H1 (cell line): ENCODE measurements at regions not wholly inside any gene's neighbourhood (a gene's known extent, or its start where the extent isn't known, plus 50 kb on each side); places are given as distances from the start of the nearest gene placed in this dataset.

Source experiments
- CTCF ChIA-PET: fragments of 300-600 bp; sonication (Branson Sonifier 250); formaldehyde crosslinking; loops from one replicate; lab custom pipeline; 2021; ENCODE audit not compliant: partially characterized antibody; lab: Charles Lee
- POLR2A ChIA-PET: fragments of 300-600 bp; sonication (Branson Sonifier 250); formaldehyde crosslinking; loops from one replicate; lab custom pipeline; 2021; ENCODE audit warnings: inconsistent platforms; ENCODE audit not compliant: partially characterized antibody; lab: Charles Lee
- DNase-seq, 2 experiments: peaks; one replicate each; pipeline versions ENCODE4 v3.0.0 to v3.0.0-alpha.2; 2010 to 2022; ENCODE audit warnings: low spot score in 2 of 2, low read depth in 1 of 2, mixed read lengths in 1 of 2
- FAIRE-seq: peaks from 2 replicates; lab custom pipeline; 2011; peaks lifted over from hg19 to GRCh38; lab: Jason Lieb, UNC
- H2AFZ ChIP-seq: 2 replicates; pipeline ENCODE4 v1.8.1; 2012; ENCODE audit warnings: low read length, inconsistent platforms
- H2AK5ac ChIP-seq: 2 replicates; pipeline ENCODE4 v1.6.1; 2013; ENCODE audit warnings: low read depth, low read length
- H2BK120ac ChIP-seq: replicated peaks from 2 replicates; pipeline ENCODE3; 2013; ENCODE audit warnings: low read depth, low read length, inconsistent platforms
- H2BK12ac ChIP-seq: 2 replicates; pipeline ENCODE4 v1.6.1; 2013; ENCODE audit warnings: low read depth, low read length
- H2BK15ac ChIP-seq: 2 replicates; pipeline ENCODE4 v1.6.1; 2013; ENCODE audit warnings: low read length
- H2BK20ac ChIP-seq: 2 replicates; pipeline ENCODE4 v1.6.1; 2013; ENCODE audit warnings: low read length
- H2BK5ac ChIP-seq: 2 replicates; pipeline ENCODE4 v1.6.1; 2013; ENCODE audit warnings: low read depth, low read length
- H3K14ac ChIP-seq: 2 replicates; pipeline ENCODE4 v1.6.1; 2013; ENCODE audit warnings: inconsistent platforms; ENCODE audit not compliant: insufficient read length
- H3K18ac ChIP-seq: 2 replicates; pipeline ENCODE4 v1.6.1; 2013; ENCODE audit warnings: low read length; ENCODE audit errors: extremely low read depth
- H3K23ac ChIP-seq: 2 replicates; pipeline ENCODE4 v1.6.1; 2013; ENCODE audit warnings: inconsistent platforms; ENCODE audit not compliant: insufficient read length
- H3K23me2 ChIP-seq: 2 replicates; pipeline ENCODE4 v1.6.1; 2013; ENCODE audit warnings: low read depth, low read length
- H3K27ac ChIP-seq: 2 replicates; pipeline ENCODE4 v1.6.1; 2011; ENCODE audit warnings: low read depth, low read length, inconsistent platforms
- H3K27me3 ChIP-seq, 4 experiments: replicated peaks in 1 of 4; 1 replicate in 1 of 4; 2 replicates in 3 of 4; pipeline versions ENCODE4 v1.6.1 to v1.8.1; 2011 to 2013; ENCODE audit warnings: low read length in 3 of 4, mild to moderate bottlenecking in 3 of 4, inconsistent platforms in 2 of 4, mixed read lengths in 2 of 4, moderate library complexity in 1 of 4; ENCODE audit not compliant: control insufficient read depth in 3 of 4, insufficient read depth in 3 of 4; ENCODE audit errors: extremely low read depth in 1 of 4
- H3K36me3 ChIP-seq, 4 experiments: 2 replicates each; pipeline versions ENCODE4 v1.6.1 to v1.8.1; 2011 to 2013; ENCODE audit warnings: mild to moderate bottlenecking in 4 of 4, low read length in 3 of 4, moderate library complexity in 2 of 4, control low read depth in 1 of 4, inconsistent platforms in 1 of 4; ENCODE audit not compliant: insufficient read depth in 4 of 4, control insufficient read depth in 2 of 4
- H3K4ac ChIP-seq: replicated peaks from 2 replicates; pipeline ENCODE3; 2013; ENCODE audit warnings: low read length, low read depth, mixed read lengths, inconsistent platforms; ENCODE audit not compliant: insufficient read length
- H3K4me1 ChIP-seq, 4 experiments: replicated peaks in 1 of 4; 1 replicate in 1 of 4; 2 replicates in 3 of 4; pipeline versions ENCODE4 v1.6.1 to v1.8.1; 2011 to 2013; ENCODE audit warnings: low read length in 3 of 4, inconsistent platforms in 2 of 4, mixed read lengths in 1 of 4; ENCODE audit not compliant: insufficient read depth in 4 of 4, control insufficient read depth in 3 of 4
- H3K4me2 ChIP-seq, 2 experiments: 2 replicates each; pipeline versions ENCODE4 v1.6.1 to v1.8.1; 2011 to 2013; ENCODE audit warnings: low read depth in 2 of 2, low read length in 2 of 2, control low read depth in 1 of 2, inconsistent platforms in 1 of 2, mild to moderate bottlenecking in 1 of 2; ENCODE audit not compliant: insufficient read depth in 1 of 2
- H3K4me3 ChIP-seq, 4 experiments: fragments of 200-600, 300-600 bp in 1 of 4; sonication (generic), shearing (Covaris generic), sonication (Bioruptor Twin) in 1 of 4; 2 replicates each; pipeline versions ENCODE4 v1.5.1 to v1.8.1; 2011 to 2016; ENCODE audit warnings: low read length in 4 of 4, low read depth in 3 of 4, control low read depth in 2 of 4, inconsistent platforms in 2 of 4, mild to moderate bottlenecking in 2 of 4, mixed read lengths in 1 of 4, moderate library complexity in 1 of 4; ENCODE audit not compliant: insufficient read depth in 2 of 4; ENCODE audit errors: extremely low read depth in 1 of 4
- H3K56ac ChIP-seq: replicated peaks from 2 replicates; pipeline ENCODE3; 2013; ENCODE audit warnings: low read depth, mild to moderate bottlenecking, mixed read lengths, low read length, inconsistent platforms; ENCODE audit not compliant: insufficient read length
- H3K79me1 ChIP-seq: 2 replicates; pipeline ENCODE4 v1.6.1; 2013; ENCODE audit warnings: low read depth, low read length, control low read depth
- H3K79me2 ChIP-seq, 2 experiments: 2 replicates each; pipeline versions ENCODE4 v1.6.1 to v1.8.1; 2012 to 2013; ENCODE audit warnings: low read length in 2 of 2, mild to moderate bottlenecking in 2 of 2, inconsistent platforms in 1 of 2; ENCODE audit not compliant: insufficient read depth in 2 of 2, control insufficient read depth in 1 of 2
- H3K9ac ChIP-seq, 4 experiments: replicated peaks in 1 of 4; 1 replicate in 1 of 4; 2 replicates in 3 of 4; pipeline versions ENCODE4 v1.6.1 to v1.8.1; 2011 to 2013; ENCODE audit warnings: low read depth in 3 of 4, low read length in 3 of 4, control low read depth in 2 of 4, mild to moderate bottlenecking in 2 of 4, moderate library complexity in 2 of 4, inconsistent platforms in 1 of 4; ENCODE audit errors: extremely low read depth in 1 of 4
- H3K9me3 ChIP-seq, 2 experiments: 2 replicates each; pipeline versions ENCODE4 v1.6.1 to v1.8.1; 2012 to 2013; ENCODE audit warnings: mild to moderate bottlenecking in 2 of 2, moderate library complexity in 2 of 2, control low read depth in 1 of 2, inconsistent platforms in 1 of 2, low read depth in 1 of 2, low read length in 1 of 2, mixed read lengths in 1 of 2; ENCODE audit not compliant: insufficient read depth in 2 of 2
- H4K20me1 ChIP-seq, 2 experiments: replicated peaks in 1 of 2; 2 replicates each; pipeline versions ENCODE3 to v1.8.1; 2011 to 2013; ENCODE audit warnings: inconsistent platforms in 2 of 2, low read length in 2 of 2, mild to moderate bottlenecking in 1 of 2; ENCODE audit not compliant: insufficient read depth in 2 of 2, control insufficient read depth in 1 of 2
- H4K5ac ChIP-seq: 2 replicates; pipeline ENCODE4 v1.6.1; 2013; ENCODE audit warnings: low read length, low read depth, mixed read lengths, inconsistent platforms; ENCODE audit not compliant: insufficient read length
- H4K8ac ChIP-seq: 2 replicates; pipeline ENCODE4 v1.8.0; 2013; ENCODE audit warnings: mild to moderate bottlenecking, moderate library complexity, low read length, inconsistent platforms; ENCODE audit not compliant: insufficient read depth; ENCODE audit errors: extremely low read depth
- H4K91ac ChIP-seq: replicated peaks from 2 replicates; pipeline ENCODE3; 2013; ENCODE audit warnings: low read length, mixed read lengths, inconsistent platforms; ENCODE audit not compliant: insufficient read length
- CBX5 ChIP-seq: fragments of 300-800, 300-1000 bp; sonication (generic); IDR thresholded peaks from 2 replicates; pipeline ENCODE4 v1.7.1; 2016; ENCODE audit warnings: antibody characterized with exemption, low read length, low read depth
- CHD1 ChIP-seq: IDR thresholded peaks from 2 replicates; pipeline ENCODE4 v1.6.1; 2012; ENCODE audit warnings: low read depth, low read length, improper control_type of control experiment
- FOSL1 ChIP-seq: IDR thresholded peaks from 2 replicates; pipeline ENCODE4 v1.6.1; 2011; ENCODE audit warnings: mild to moderate bottlenecking, low read depth, low read length, moderate library complexity; ENCODE audit not compliant: insufficient read depth
- POLR2A ChIP-seq, 2 experiments: IDR thresholded peaks; 1 replicate in 1 of 2; 2 replicates in 1 of 2; pipeline ENCODE4 v1.6.1; 2011; ENCODE audit warnings: low read depth in 2 of 2, low read length in 2 of 2, mild to moderate bottlenecking in 2 of 2; ENCODE audit errors: control extremely low read depth in 1 of 2
- RBBP5 ChIP-seq: IDR thresholded peaks from 2 replicates; pipeline ENCODE4 v1.7.1; 2012; ENCODE audit warnings: low read depth, mild to moderate bottlenecking, inconsistent platforms, low read length, moderate library complexity, borderline replicate concordance
- RFX5 ChIP-seq: IDR thresholded peaks from 2 replicates; pipeline ENCODE4 v1.6.1; 2011; ENCODE audit warnings: low read depth, low read length, improper control_type of control experiment, borderline replicate concordance
- TEAD4 ChIP-seq: IDR thresholded peaks from 2 replicates; pipeline ENCODE4 v1.6.1; 2012; ENCODE audit warnings: low read depth, low read length, inconsistent platforms, mixed read lengths
- WGBS, 2 experiments: shearing (Covaris generic) in 1 of 2; methylation state at CpG; one replicate each; pipeline versions ENCODE4 v1.1.6 to v1.1.7; 2013 to 2015; ENCODE audit warnings: low lambda C conversion rate in 2 of 2, mixed read lengths in 2 of 2, inconsistent platforms in 1 of 2, low coverage in 1 of 2, missing lambda C conversion rate in 1 of 2; ENCODE audit not compliant: insufficient replicate concordance in 2 of 2, insufficient coverage in 1 of 2, insufficient read length in 1 of 2; ENCODE audit errors: extremely low coverage in 1 of 2, missing lambda C conversion rate in 1 of 2; 5-methylcytosine and 5-hydroxymethylcytosine counted together

GRCh38 chr11:64475145-64475544 is 80.6 kb upstream of the SLC22A11 start:
- Histone ChIP-seq H4K8ac (no peak overlapping the region), H2BK12ac (no peak overlapping the region), H3K18ac (no peak overlapping the region), H3K56ac (no peak overlapping the region), H4K20me1 (no peaks in the 10 kb centered on the region), H3K79me2 (no peaks in the 10 kb centered on the region), H4K91ac (no peak overlapping the region), H3K4me3 (no peak overlapping the region), H3K4ac (no peak overlapping the region), H2BK120ac (no peak overlapping the region), H3K36me3 (no peaks in the 10 kb centered on the region), H4K5ac (no peak overlapping the region), H2AK5ac (no peak overlapping the region), H3K4me2 (no peak overlapping the region), H3K23me2 (no peaks in the 10 kb centered on the region), H3K4me1 (peaks cover 0 to 9% (median 3%) of the 10 kb centered on the region in 4 experiments; a peak in 4 of 7 replicates), H3K27ac (no peak overlapping the region), H2BK15ac (no peak overlapping the region), H3K14ac (no peak overlapping the region), H3K9me3 (no peaks in the 10 kb centered on the region), H2BK20ac (no peak overlapping the region), H3K79me1 (no peaks in the 10 kb centered on the region; the same call in 1 of the 2 replicates), H3K23ac (no peak overlapping the region), H2AFZ (no peak overlapping the region), H3K27me3 (peaks cover 0 to 6% (median 2%) of the 10 kb centered on the region in 4 experiments; a peak in 5 of 7 replicates), H2BK5ac (no peak overlapping the region), H3K9ac (no peak overlapping the region)
- FAIRE-seq (no peak), DNase-seq (peak in 1 of 2 experiments; percentile 28)
- 93% methylated on average over 11 of the region's 11 CpGs; no CpG with 5 or more reads in 1 of the 2 experiments for WGBS, 2 experiments
- no peak for TF ChIP-seq CBX5
- TF ChIP-seq POLR2A (IDR thresholded peaks at IDR 0.05; ENCODE audit: control extremely low read depth in 1 of 2, low read depth in 2 of 2, low read length in 2 of 2) = no peak
- no peak for TF ChIP-seq FOSL1
- no peak for TF ChIP-seq TEAD4
- TF ChIP-seq RBBP5 = no peak
- TF ChIP-seq CHD1 = no peak
- TF ChIP-seq RFX5 = no peak
- ChIA-PET POLR2A (no interaction called here), CTCF (no interaction called here)
